ENCODE measurements at regions not wholly inside any gene's neighbourhood (a gene's known extent, or its start where the extent isn't known, plus 50 kb on each side); places are given as distances from the start of the nearest gene placed in this dataset.

DNA sequence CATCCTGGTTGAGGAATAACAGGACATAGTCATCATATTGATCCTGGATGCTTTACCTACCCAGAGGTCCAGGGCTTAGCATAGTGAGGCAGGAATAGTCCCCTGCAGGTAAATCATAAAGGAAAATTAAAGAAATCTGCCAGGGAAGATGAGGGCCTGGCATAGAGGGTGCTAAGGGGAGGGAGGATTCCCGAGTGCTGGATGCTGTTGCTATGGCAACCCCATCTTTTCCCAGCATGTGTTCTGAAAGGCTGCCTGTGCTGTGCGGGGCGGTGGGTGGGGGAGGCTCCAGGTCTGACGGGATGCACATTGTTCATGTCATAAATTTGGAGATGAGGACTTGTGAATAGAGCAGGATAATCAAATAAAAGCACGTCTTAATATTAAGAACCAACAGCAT, 212.6 kb upstream of the PCSK2 start:
- Histone ChIP-seq H3K9me3 (ENCODE audit: insufficient read depth, low read length, severe bottlenecking) (no peaks in the 10 kb centered on the region), H3K79me2 (ENCODE audit: insufficient read depth, low read length) (no peaks in the 10 kb centered on the region), H3K27me3 (ENCODE audit: insufficient read depth, low read length, poor library complexity) (no peaks in the 10 kb centered on the region), H4K20me1 (ENCODE audit: insufficient read depth, low read length) (no peaks in the 10 kb centered on the region), H3K27ac (ENCODE audit: low read length) (no peak overlapping the region), H3K4me3 (ENCODE audit: low read depth in 1 of 2, low read length in 2 of 2) (no peak overlapping the region), H3K4me1 (ENCODE audit: insufficient read depth, low read length) (no peaks in the 10 kb centered on the region), H2AFZ (ENCODE audit: low read depth, low read length) (no peak overlapping the region), H3K9ac (ENCODE audit: low read depth, low read length) (no peak overlapping the region), H3K4me2 (ENCODE audit: insufficient read depth, low read length) (no peak overlapping the region), H3K36me3 (ENCODE audit: insufficient read depth, low read length) (no peaks in the 10 kb centered on the region)
- DNase-seq = no peak
- no peak for TF ChIP-seq EZH2 (IDR thresholded peaks at IDR 0.05; ENCODE audit: borderline replicate concordance, low read depth, low read length, severe bottlenecking)
- TF ChIP-seq, protein P1, sequence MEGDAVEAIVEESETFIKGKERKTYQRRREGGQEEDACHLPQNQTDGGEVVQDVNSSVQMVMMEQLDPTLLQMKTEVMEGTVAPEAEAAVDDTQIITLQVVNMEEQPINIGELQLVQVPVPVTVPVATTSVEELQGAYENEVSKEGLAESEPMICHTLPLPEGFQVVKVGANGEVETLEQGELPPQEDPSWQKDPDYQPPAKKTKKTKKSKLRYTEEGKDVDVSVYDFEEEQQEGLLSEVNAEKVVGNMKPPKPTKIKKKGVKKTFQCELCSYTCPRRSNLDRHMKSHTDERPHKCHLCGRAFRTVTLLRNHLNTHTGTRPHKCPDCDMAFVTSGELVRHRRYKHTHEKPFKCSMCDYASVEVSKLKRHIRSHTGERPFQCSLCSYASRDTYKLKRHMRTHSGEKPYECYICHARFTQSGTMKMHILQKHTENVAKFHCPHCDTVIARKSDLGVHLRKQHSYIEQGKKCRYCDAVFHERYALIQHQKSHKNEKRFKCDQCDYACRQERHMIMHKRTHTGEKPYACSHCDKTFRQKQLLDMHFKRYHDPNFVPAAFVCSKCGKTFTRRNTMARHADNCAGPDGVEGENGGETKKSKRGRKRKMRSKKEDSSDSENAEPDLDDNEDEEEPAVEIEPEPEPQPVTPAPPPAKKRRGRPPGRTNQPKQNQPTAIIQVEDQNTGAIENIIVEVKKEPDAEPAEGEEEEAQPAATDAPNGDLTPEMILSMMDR (IDR thresholded peaks at IDR 0.05; ENCODE audit: borderline replicate concordance, extremely low read depth, low read length, poor library complexity, severe bottlenecking) = no peak
- ATAC-seq (ENCODE audit: insufficient read depth, low read depth) = no peak

GRCh38 chr20:17014756-17015366, 212.0 kb upstream of the PCSK2 start:
- ATAC-seq (ENCODE audit: insufficient read depth, low read depth) (no peak), DNase-seq (no peak)
- H3K27ac ChIP-seq (ENCODE audit: low read length) = no peak overlapping the region
- no peak overlapping the region for H3K9ac ChIP-seq (ENCODE audit: low read depth, low read length)
- H3K36me3 ChIP-seq (ENCODE audit: insufficient read depth, low read length) = no peaks in the 10 kb centered on the region
- H4K20me1 ChIP-seq (ENCODE audit: insufficient read depth, low read length) = no peaks in the 10 kb centered on the region
- H2AFZ ChIP-seq (ENCODE audit: low read depth, low read length) = no peak overlapping the region
- no peak for TF ChIP-seq EZH2 (IDR thresholded peaks at IDR 0.05; ENCODE audit: borderline replicate concordance, low read depth, low read length, severe bottlenecking)
- TF ChIP-seq, protein P1 (IDR thresholded peaks at IDR 0.05; ENCODE audit: borderline replicate concordance, extremely low read depth, low read length, poor library complexity, severe bottlenecking) = no peak
- H3K4me2 ChIP-seq (ENCODE audit: insufficient read depth, low read length) = no peak overlapping the region
- no peaks in the 10 kb centered on the region for H3K4me1 ChIP-seq (ENCODE audit: insufficient read depth, low read length)
- H3K27me3 ChIP-seq (ENCODE audit: insufficient read depth, low read length, poor library complexity) = no peaks in the 10 kb centered on the region
- no peaks in the 10 kb centered on the region for H3K9me3 ChIP-seq (ENCODE audit: insufficient read depth, low read length, severe bottlenecking)
- H3K4me3 ChIP-seq (ENCODE audit: low read depth in 1 of 2, low read length in 2 of 2) = no peak overlapping the region
- no peaks in the 10 kb centered on the region for H3K79me2 ChIP-seq (ENCODE audit: insufficient read depth, low read length)

DNA sequence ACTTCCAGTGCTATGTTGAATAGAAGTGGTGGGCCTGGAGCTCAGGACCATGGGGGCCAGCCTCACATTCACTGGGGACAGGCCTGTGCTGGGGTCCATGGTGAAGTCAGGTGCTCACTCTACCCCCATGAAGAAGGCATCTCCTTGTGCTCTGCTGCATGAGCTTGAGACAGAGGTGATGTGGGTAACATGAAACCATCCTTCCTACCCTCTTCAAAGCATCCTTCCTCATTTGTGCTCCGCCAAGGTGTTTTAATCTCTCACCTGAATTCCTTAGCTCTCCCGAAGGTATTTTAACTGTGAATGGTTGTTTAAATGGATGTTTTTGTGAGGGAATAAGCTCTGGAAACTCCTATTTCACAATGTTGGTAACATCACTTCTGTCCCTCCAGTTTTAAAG, 209.6 kb upstream of the PCSK2 start:
- DNase-seq = no peak
- no peak overlapping the region for H3K4me3 ChIP-seq (ENCODE audit: low read depth in 1 of 2, low read length in 2 of 2)
- H4K20me1 ChIP-seq (ENCODE audit: insufficient read depth, low read length) = no peaks in the 10 kb centered on the region
- no peaks in the 10 kb centered on the region for H3K36me3 ChIP-seq (ENCODE audit: insufficient read depth, low read length)
- H3K27ac ChIP-seq (ENCODE audit: low read length) = no peak overlapping the region
- H3K27me3 ChIP-seq (ENCODE audit: insufficient read depth, low read length, poor library complexity) = no peaks in the 10 kb centered on the region
- no peaks in the 10 kb centered on the region for H3K9me3 ChIP-seq (ENCODE audit: insufficient read depth, low read length, severe bottlenecking)
- no peak for TF ChIP-seq EZH2 (IDR thresholded peaks at IDR 0.05; ENCODE audit: borderline replicate concordance, low read depth, low read length, severe bottlenecking)
- TF ChIP-seq, protein P1 (IDR thresholded peaks at IDR 0.05; ENCODE audit: borderline replicate concordance, extremely low read depth, low read length, poor library complexity, severe bottlenecking) = no peak
- no peak overlapping the region for H2AFZ ChIP-seq (ENCODE audit: low read depth, low read length)
- no peak overlapping the region for H3K9ac ChIP-seq (ENCODE audit: low read depth, low read length)
- no peak for ATAC-seq (ENCODE audit: insufficient read depth, low read depth)
- no peaks in the 10 kb centered on the region for H3K4me1 ChIP-seq (ENCODE audit: insufficient read depth, low read length)
- H3K79me2 ChIP-seq (ENCODE audit: insufficient read depth, low read length) = no peaks in the 10 kb centered on the region
- no peak overlapping the region for H3K4me2 ChIP-seq (ENCODE audit: insufficient read depth, low read length)

Measured in DND-41 (cell line).